ENCODE measurements at regions not wholly inside any gene's neighbourhood (a gene's known extent, or its start where the extent isn't known, plus 50 kb on each side); places are given as distances from the start of the nearest gene placed in this dataset.
"Not testable (repeated sequence)": the region's sequence is repeated elsewhere in the genome, so short reads cannot be mapped to it uniquely, and the experiment has no call there.

DNA sequence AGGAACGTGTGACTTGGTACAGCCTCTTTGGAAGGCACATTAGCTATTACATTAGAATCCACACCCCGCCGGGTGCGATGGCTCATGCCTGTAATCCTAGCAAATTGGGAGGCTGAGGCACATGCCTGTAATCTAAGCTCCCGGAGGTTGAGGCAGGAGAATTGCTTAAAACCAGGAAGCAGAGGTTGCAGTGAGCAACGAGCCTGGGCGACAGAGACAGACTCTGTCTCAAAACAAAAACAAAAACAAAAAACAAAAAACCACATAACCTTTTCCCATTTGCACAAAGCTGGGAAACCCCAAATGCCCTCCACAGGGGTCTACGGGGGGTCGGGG lies 82.7 kb upstream of the METTL9 start:
- not testable (repeated sequence) for DNase-seq (ENCODE audit: low spot score)

DNA sequence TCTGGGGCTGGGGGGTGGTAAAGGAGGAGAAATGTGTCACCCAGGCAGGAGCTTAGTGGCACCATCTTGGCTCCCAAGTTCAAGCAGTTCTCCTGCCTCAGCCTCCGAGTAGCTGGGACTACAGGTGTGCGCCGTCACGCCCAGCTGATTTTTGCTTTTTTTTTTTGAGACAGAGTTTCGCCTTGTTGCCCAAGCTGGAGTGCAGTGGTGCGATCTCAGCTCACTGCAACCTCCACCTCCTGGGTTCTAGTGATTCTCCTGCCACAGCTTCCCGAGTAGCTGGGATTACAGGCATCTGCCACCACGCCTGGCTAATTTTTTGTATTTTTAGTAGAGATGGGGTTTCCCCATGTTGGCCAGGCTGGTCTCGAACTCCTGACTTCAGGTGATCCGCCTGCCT lies 82.1 kb upstream of the METTL9 start:
- not testable (repeated sequence) for DNase-seq (ENCODE audit: low spot score)

DNA sequence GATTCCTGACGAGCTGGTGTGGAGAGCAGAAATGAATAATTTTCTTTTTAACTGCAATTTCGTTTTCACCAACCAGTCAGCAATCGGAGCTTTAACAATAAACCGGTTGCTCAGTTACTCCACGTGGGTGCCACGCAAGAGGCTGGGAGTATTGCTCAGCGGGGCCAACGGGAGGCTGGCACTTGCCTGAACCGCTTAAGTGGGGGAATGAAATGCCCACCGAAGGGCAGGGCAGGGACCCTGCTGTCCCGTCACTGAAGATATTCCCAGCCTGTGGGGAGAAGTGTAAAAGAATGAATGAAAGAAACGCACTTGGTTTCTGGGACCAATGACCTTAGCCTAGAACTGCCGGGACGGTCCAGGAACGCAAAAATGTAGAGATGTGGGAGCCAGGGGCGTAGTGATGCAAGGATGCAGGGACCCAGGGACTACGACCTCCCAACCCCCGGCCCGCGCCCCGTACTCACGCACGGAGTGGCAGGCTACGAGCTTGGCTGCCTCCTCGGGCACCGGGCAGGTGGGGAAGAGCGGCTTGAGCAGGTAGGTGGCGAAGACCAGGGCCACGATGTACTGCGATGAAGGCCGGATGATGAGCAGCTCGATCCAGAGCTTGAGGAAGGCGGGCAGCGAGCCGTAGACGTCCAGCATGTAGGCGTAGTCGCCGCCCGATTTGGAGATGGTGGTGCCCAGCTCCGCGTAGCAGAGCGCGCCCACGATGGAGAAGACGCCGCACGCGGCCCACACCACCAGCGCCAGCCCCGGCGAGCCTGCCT lies 79.8 kb upstream of the METTL9 start:
- peak; percentile 26 for DNase-seq (ENCODE audit: low spot score)

DNA sequence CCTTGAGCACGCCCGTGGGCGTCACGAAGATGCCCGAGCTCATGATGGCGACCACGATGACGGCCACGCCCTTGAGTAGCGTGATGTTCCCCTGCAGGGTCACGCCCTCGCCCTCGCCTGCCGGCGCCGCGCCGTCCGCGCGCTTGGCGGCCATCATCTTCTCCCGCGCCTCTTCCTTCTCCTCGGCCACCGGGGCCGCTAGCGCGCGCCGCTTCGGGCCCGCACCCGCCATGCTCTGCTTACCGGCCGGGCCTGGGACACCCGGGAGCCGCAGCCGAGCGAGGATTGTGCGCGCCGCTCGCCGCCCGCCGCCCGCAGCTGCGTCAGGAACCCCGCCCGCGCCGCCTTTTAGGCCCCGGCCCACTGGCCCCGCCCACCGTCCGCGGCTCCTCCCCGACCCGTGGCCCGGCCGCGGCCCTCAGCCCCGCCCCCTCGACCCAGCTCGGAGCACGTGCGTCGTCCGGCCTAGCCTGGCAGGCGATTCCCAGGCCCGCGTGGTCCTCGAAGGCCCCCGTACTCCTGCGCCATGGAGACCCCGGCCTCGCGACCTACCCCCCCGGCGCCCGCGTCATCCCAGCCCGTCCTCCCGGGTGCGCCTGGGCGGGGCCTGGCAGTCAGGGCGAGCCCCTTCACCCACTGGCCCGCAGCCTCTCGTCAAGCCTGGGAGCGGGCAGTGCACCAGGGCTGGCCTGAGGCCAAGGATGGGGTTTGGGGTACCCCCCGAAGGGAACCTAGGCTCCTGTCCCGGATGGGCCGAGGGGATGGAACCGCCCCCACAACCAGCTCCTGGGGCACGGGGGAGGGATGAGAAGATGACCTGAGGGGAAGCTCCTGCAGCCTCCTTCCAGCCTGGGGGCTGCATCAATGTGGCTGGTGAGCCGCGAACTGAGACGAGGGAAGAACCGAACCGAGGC lies 79.0 kb upstream of the METTL9 start:
- peak; percentile 98 for DNase-seq (ENCODE audit: low spot score)

DNA sequence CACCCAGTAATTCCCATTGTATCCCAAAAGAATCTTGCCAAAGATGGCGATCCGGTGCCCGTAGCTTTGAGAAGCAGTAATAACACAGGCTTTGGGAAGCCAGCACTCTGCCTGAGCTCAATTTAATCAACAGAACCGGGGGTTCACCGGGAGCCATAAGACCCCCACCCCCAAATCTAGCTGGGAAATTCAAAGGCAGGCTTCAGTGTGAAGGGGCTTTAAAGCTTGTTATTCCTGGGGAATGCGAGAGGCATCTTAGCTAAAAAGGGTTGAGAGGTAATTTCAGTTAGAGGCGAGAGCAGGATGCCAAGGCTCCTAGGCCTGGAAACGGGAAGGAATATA lies 78.4 kb upstream of the METTL9 start:
- not testable (repeated sequence) for DNase-seq (ENCODE audit: low spot score)

DNA sequence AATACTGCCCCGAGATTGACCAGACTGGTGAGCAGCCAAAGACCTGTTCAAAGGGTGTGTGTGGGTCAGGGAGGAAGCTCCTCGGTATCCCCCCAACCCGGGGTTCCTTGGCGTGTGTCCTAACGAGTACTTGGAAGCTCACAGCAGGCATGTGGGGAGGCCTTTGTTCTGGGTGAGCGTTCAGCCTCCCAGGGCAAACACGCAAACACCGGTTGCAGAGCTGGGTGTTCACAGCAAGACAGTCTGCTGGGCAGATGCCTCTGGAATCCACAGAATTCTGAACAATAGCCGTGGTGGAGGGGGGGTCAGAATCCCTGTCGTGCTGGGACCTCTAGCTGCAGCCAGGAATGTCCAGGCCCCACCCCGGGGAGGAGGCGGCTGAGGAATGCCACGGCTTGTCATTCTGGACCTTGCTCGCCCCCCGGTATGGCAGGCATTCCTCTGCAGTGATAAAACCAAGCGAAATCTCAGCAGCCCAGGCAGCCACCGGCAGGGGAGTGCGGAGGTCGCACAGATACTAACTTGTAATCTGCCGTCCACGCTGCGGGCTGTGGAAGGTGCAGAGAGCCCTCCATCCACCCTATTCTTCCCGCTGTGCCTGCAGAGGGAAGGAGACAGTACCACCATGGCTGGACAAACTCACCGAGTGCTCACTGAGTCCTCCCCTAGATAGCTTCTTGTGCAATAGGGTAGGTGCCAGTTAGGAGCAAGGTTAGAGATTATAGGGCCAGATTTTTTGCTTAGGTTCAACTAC lies 77.8 kb upstream of the METTL9 start:
- not testable (repeated sequence) for DNase-seq (ENCODE audit: low spot score)

DNA sequence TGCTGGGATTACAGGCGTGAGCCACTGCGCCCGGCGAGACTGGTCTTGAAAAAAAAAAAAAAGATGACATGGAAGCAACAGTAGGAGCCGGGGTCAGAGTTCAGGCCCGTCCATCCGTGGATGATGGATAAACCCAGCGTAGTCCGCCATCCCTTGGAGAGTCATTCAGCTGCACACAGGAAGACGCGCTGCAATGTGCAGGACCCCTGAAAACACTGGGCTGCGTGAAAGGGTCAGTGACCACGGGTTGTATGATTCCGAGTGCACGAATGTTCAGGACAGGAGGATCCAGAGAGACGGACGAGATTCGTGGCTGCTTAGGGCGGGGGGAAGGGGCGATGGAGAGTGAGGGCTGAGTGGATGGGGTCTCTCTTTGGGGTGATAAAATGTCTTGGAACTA lies 76.5 kb upstream of the METTL9 start:
- DNase-seq (ENCODE audit: low spot score) = not testable (repeated sequence)

DNA sequence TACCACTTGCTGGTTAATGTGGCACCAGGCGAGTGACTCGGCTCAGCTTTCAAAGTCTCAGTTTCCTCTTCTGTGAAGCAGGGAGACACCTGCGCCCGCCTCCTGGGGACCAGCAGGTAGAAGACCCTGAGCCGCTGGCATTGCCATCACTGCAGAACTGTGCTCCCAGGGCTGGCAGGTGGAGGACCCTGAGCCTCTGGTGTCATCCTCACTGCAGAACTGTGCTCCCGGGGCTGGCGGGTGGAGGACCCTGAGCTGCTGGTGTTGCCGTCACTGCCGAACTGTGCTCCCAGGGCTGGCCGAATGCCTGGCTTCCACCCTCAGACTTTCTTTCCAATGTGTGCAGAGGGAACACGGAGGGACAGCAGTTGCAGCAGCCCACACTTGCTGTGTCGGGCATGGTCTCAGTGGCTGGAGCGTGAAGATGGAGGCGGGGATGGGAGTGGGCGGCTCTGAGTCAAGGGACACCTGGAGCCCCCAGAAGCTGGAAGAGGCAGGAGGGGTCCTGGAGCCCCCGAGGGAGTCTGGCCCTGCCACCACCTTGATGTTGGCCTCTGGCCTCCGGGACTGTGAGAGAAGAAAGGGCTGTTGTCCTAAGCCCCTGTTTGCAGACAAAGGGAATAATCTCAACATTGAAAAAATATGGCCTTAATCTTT lies 75.8 kb upstream of the METTL9 start:
- DNase-seq (ENCODE audit: low spot score) = no peak

DNA sequence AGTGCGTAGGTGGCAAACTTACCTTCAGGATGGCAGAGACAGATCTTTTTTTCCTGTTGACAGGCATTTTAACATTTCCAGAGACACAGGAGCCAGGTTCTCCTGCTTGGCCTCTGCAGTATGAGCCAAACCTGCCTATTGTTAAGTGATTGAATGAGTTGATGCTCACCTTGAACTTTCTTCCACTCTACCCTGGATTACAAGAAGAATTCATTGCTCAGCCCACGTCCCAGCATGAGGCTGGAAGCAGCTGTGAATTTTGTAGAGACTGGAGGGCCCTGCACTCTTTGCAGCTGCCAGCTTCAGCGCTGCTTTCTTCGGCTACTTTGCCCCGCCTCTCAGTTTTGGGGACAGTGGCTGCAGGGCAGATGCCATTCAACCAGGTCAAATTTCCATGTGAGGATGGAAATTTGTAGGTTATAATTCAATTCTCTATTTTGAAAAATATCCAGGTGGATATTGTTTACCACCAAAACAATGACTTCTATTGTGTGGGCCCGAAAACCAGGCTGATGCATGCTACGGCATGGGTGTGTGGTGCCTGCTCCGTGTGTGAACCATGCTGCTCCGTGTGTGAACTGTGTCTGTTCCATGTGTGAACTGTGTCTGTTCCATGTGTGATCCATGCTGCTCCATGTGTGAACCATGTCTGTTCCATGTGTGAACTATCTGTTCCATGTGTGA lies 75.2 kb upstream of the METTL9 start:
- DNase-seq (ENCODE audit: low spot score) = peak; percentile 6

DNA sequence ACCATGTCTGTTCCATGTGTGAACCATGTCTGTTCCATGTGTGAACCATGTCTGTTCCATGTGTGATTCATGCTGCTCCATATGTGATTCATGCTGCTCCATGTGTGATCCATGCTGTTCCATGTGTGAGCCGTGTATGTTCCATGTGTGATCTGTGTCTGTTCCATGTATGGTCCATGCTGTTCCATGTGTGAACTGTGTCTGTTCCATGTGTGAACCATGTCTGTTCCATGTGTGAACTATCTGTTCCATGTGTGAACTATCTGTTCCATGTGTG lies 74.7 kb upstream of the METTL9 start:
- not testable (repeated sequence) for DNase-seq (ENCODE audit: low spot score)

DNA sequence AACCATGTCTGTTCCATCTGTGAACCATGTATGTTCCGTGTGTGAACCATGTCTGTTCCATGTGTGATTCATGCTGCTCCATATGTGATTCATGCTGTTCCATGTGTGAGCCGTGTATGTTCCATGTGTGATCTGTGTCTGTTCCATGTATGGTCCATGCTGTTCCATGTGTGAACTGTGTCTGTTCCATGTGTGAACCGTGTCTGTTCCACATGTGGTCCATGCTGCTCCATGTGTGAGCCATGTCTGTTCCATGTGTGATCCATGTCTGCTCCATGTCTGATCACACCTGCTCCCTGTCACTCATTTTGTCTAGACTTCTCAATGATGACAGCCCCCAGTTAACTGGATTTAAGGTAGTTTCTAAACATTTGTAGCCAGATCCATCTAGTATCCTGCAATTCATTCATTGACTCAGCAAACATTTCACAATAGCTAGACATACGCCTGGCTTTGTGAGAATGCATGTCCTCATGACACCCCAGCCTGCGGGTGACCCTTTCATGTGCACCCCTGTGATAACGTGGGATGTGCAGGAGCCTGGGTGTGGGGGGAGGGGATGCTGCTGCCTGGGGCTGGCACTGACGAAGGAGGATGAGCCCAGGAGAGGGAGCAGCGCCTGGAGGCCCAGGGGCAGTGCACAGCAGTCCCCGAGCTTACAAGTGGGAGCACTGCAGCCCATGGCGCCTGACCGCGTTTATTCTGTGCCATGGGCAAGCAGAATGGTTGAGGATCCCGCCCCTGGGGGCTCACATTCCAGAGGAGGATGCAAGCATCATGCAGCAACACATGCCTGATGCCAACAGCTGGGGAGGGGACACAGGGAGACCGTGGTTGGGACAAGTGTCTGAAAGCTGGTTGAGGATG lies 74.1 kb upstream of the METTL9 start:
- DNase-seq (ENCODE audit: low spot score) = peak; percentile 59

DNA sequence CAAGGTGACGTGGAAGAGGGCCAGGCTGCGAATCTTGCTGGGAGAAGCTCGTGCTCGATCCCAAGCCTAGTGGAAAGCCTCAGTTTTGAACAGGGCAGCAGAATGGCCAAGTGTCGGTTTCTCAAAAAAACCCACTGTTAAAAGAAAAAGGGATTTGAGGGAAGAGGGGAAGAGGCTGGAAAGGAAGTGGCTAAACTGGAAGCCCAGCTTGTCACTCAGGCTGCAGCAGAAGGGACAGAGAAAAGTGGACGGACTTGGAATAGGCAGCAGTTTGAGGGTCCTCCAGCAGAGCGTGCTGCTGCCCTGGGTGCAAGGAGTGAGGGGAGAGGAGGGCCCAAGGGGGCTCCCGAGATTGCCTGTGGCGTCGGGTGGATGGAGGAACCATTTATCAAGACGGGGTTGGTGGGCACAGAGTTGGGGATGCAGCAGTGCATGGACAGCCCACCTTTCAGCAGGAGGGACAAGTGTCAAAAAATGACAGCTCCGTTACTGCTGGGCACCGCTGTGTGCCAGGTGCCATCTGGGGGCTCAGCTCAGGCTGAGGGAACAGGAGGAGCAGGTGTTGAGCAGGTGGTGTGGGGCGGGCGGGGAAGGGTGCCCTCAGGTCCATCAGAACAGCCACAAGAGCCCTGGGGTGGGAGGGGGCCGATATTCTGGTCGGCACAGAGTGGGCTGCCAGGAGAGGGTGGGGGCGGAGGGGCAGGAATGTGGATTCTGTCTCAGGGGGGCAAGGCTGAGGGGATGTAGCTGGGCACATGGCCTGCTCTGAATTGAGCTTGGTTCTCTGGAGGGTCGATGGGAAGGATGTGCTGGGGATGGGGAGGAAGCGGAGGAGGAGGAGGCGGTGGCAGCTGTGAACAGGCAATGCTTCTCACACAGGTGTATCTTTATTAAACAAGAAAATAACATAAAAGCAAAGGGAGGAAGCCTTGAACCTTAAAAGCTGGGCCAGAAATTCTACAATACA lies 73.1 kb upstream of the METTL9 start:
- not testable (repeated sequence) for DNase-seq (ENCODE audit: low spot score)

DNA sequence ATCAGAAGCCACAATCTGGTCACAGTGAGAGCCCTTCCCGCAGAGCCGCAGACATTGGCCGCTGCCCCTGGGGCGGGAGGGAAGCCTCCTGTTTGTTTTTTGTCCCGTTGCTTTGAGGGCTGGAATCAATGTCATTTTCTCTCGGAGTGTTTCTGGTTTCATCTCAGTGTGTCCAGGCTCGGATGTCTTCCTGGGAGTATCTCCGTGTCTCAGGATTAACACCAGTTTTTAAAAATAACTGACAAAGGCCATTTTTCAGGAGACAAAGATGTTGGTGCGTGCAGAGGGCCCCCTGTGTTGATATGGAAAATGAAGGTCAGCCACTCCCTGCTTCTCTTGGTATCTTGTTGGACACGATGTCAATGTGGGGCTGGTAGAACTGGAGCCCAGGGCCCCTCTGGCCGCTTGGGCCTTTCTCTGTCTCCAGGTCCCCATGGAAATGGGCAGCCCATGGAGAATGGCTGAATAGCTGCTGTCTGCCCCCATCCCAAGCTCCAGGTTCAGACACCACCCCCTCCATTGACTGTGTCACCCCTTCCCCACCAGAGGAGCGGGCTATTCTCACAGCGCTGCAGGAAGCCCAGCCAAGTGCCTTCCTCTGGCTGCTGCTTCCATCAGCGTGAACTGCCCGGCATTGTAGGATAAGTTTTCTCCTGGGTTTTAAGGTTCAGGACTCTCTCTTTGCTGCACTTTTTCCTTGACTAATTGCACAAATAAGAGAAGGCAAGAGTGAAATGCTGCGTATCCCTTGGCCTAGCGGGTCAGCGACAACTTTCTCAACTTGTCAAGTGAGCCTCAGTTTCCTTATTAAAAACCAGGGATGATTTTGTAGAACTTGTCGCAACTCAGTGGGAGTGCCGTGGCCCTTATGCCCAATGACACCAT lies 72.2 kb upstream of the METTL9 start:
- DNase-seq (ENCODE audit: low spot score) = peak; percentile 17

DNA sequence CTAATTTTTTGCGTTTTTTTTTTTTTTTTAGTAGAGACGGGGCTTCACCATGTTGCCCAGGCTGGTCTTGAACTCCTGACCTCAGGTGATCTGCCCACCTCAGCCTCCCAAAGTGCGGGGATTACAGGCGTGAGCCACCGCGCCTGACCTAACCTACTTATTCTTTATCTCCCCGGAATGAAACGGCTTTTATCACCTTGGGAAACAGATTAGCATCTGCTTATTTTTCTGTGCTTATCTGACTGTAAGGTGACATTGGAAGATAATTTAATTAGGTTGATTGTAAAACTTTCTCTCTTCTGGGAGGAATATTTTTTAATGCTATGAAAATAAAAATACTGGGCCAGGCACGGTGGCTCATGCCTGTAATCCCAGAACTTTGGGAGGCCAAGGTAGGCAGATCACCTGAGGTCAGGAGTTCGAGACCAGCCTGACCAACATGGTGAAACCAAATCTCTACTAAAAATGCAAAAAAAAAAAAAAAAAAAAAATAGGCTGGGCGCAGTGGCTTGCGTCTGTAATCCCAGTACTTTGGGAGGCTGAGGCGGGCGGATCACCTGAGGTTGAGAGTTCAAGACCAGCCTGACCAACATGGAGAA lies 70.2 kb upstream of the METTL9 start:
- DNase-seq (ENCODE audit: low spot score) = not testable (repeated sequence)

DNA sequence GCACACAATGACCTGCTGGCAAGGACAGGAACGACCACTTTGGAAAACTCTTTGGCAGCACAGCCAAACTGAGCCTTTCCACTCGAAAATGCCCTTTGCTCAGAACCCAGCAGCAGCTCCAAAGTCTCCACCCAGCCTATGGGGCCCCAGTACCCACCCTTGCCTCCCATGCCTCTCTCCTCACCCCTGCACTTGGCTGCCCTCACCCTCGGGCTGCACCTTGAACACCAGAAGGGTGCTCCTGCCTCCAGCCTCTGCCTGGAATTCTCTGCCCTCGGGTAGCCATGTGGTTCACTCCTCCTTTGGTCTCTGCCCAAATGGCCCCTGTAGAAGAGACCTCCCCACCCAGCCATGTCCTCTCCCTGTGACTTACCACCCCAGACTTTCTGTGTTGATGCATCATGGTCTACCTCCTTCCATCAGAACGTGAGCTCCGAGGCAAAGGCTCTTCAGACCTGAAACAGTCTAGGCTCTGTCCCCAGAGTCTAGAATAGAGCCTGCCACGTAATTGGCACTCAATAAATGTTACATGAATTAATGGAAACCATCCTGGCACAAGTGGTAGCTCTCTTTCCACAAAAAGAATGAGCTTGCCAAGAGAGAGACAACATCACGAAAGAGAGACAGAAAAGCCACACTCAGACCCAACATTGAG lies 68.5 kb upstream of the METTL9 start:
- DNase-seq (ENCODE audit: low spot score) = not testable (repeated sequence)

DNA sequence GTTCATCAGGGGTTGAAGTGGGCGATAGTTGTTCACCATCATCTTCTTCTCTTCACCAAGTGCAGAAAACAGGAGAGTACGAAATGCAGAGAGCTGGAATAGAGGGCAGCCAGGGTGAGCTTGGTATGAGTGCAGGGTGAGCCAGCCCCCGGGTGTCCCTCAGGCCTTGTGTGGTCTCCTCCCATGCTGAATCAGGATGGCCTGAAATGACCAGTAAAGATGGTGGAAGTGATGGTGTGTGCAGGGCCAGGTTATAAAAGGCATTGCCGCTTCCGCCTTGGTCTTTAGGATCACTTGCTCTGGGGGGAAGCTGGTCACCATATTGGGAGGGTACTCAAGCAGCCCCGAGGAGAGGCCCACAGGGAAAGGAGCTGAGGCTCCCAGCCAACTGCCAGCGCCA lies 66.4 kb upstream of the METTL9 start:
- DNase-seq (ENCODE audit: low spot score) = not testable (repeated sequence)

DNA sequence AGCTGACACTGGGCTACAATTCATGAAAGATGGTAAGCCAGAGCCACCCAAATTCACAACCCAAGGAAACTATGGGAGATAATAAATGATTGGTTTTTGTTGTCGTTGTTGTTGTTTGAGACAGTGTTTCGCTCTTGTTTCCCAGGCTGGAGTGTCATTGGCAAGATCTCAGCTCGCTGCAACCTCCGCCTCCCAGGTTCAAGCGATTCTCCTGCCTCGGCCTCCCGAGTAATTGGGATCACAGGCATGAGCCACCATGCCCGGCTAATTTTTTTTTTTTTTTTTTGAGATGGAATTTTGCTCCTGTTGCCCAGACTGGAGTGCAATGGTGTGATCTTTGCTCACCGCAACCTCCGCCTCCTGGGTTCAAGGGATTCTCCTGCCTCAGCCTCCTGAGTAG lies 65.9 kb upstream of the METTL9 start:
- DNase-seq (ENCODE audit: low spot score) = not testable (repeated sequence)

DNA sequence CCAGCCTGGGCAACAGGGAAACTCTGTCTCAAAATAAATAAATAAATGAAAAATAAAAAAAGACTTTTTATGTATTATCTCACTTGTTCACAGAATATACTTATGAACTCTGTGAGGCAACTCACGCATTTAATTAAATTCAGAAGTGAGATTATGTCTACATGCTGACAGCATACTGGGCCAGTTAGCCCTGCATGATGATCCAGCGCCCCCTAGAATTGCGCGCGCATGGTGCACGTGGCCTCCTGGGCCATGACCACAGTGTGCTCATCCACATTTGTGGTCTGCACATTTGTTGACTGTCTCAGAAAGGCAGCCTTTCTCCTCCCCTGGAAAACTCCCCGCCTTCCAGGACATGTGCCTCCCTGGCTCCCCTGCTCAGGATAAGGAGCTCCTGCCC lies 64.8 kb upstream of the METTL9 start:
- peak; percentile 77 for DNase-seq (ENCODE audit: low spot score)

Measured in hematopoietic multipotent progenitor cell treated with erythropoietin and hydrocortisone succinate and interleukin-3 and kit ligand, for 17 days (in vitro differentiated cells).